ENCODE measurements at regions not wholly inside any gene's neighbourhood (a gene's known extent, or its start where the extent isn't known, plus 50 kb on each side); places are given as distances from the start of the nearest gene placed in this dataset.
"Not testable (repeated sequence)": the region's sequence is repeated elsewhere in the genome, so short reads cannot be mapped to it uniquely, and the experiment has no call there.

DNA sequence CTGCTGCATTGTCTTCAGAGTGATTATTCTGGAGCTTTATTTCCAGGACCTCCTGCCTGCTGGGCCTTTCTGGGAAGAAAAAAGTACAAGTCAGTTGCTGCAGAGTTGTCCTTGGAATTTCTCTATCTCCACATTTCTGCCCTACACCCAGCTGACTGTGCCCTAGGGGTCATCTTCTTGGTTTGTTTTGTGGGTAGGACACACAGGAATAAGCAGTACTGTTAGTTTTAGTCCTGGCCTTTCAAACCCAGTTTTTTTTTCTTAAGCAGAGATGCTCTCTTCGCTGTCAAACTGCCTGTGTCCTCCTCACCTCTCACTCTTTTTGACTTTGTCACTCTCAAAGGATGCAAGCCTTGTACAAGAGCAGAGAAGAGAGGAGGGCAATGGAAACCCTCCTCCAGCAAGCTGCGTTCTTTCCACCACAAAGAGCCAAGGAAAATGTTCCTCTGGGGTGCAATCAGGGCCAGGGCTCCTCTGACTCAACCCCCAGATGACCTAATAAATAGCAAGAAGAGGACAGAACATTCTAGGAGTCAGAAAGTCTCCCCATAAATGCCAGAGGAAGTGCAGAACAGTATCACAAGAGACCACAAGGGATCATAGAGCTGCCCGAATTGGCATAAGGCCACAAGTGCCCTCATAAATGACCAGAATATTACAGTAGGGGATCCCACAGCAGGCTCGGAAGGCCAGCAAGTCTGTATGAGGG lies 186.2 kb downstream of the RCHY1 start:
- ATAC-seq (no peak), DNase-seq (no peak)
- Histone ChIP-seq H3K4me3 (no peak overlapping the region), H3K9me3 (no peaks in the 10 kb centered on the region), H3K27me3 (no peaks in the 10 kb centered on the region), H3K36me3 (no peaks in the 10 kb centered on the region), H3K27ac (no peak overlapping the region), H3K4me1 (no peaks in the 10 kb centered on the region)
- intact Hi-C loops (cut with DNase I): no loop called here
- 29% methylated on average over 2 of the region's 4 CpGs for WGBS (ENCODE audit: insufficient coverage, low coverage, low lambda C conversion rate, missing lambda C conversion rate)
- TF ChIP-seq POLR2A (IDR thresholded peaks at IDR 0.05): no peak
- TF ChIP-seq, protein P1, sequence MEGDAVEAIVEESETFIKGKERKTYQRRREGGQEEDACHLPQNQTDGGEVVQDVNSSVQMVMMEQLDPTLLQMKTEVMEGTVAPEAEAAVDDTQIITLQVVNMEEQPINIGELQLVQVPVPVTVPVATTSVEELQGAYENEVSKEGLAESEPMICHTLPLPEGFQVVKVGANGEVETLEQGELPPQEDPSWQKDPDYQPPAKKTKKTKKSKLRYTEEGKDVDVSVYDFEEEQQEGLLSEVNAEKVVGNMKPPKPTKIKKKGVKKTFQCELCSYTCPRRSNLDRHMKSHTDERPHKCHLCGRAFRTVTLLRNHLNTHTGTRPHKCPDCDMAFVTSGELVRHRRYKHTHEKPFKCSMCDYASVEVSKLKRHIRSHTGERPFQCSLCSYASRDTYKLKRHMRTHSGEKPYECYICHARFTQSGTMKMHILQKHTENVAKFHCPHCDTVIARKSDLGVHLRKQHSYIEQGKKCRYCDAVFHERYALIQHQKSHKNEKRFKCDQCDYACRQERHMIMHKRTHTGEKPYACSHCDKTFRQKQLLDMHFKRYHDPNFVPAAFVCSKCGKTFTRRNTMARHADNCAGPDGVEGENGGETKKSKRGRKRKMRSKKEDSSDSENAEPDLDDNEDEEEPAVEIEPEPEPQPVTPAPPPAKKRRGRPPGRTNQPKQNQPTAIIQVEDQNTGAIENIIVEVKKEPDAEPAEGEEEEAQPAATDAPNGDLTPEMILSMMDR (IDR thresholded peaks at IDR 0.05): no peak

GRCh38 chr4:75325318-75325979 lies 188.8 kb downstream of the RCHY1 start:
- intact Hi-C loops (cut with DNase I): no loop called here
- H3K27ac ChIP-seq: no peak overlapping the region
- 53% methylated on average over 2 of the region's 2 CpGs for WGBS (ENCODE audit: insufficient coverage, low coverage, low lambda C conversion rate, missing lambda C conversion rate)
- TF ChIP-seq, protein P1 (IDR thresholded peaks at IDR 0.05): no peak
- no peak for TF ChIP-seq POLR2A (IDR thresholded peaks at IDR 0.05)
- no peaks in the 10 kb centered on the region for H3K4me1 ChIP-seq
- no peaks in the 10 kb centered on the region for H3K36me3 ChIP-seq
- H3K27me3 ChIP-seq: no peaks in the 10 kb centered on the region
- ATAC-seq (no peak), DNase-seq (no peak)
- H3K9me3 ChIP-seq: no peaks in the 10 kb centered on the region
- no peak overlapping the region for H3K4me3 ChIP-seq

DNA sequence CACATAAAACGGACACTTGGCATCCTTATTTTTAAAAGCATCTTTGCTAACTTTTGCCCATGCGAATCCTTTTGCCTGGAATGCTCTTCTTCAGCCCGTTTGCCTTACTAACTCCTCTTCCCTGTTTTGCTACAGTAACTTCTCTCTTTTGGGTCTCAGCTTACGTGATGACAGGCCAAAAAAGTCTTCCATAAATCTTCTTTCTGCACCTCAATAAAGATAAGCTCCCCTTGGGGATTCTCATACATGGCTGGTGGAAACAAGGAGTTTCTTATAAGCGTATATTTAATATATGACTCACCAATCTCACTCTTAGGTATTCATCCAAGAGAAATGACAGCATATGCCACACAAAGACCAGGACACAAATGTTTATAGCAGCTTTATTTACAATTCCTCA lies 192.7 kb downstream of the RCHY1 start:
- DNase-seq: no peak
- TF ChIP-seq, protein P1 (IDR thresholded peaks at IDR 0.05): no peak
- TF ChIP-seq POLR2A (IDR thresholded peaks at IDR 0.05): no peak
- no peak overlapping the region for H3K27ac ChIP-seq
- no peak for ATAC-seq
- H3K27me3 ChIP-seq: no peaks in the 10 kb centered on the region
- H3K4me3 ChIP-seq: no peak overlapping the region
- H3K4me1 ChIP-seq: no peaks in the 10 kb centered on the region
- H3K36me3 ChIP-seq: no peaks in the 10 kb centered on the region
- WGBS (ENCODE audit: insufficient coverage, low coverage, low lambda C conversion rate, missing lambda C conversion rate): 52% methylated on average over 5 of the region's 5 CpGs
- intact Hi-C loops (cut with DNase I): no loop called here
- H3K9me3 ChIP-seq: no peaks in the 10 kb centered on the region

- not testable (repeated sequence) for H3K27me3 ChIP-seq
- 70% methylated on average over 8 of the region's 10 CpGs for WGBS (ENCODE audit: insufficient coverage, low coverage, low lambda C conversion rate, missing lambda C conversion rate)
Measured at GRCh38 chr4:75317641-75318040, 196.6 kb downstream of the RCHY1 start.

DNA sequence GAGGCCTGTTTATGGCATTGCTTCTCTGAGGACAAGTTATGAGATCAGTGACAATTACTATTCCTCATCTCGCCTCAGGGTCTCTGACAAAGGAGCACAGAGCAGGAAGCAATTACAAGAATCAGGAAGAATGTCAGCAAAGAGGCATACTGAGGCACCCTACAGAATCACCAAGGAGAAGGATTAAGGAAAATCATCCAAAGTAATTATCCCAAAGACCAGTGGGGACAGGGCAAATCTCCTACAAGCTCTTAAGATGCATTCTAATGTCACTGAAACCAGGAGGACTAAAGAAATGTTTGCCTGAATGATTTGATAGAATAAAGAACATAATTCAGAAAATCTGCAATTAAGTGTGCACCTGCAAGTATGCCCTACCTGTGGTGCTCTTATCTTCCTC lies 206.2 kb downstream of the RCHY1 start:
- WGBS (ENCODE audit: insufficient coverage, low coverage, low lambda C conversion rate, missing lambda C conversion rate): 50% methylated on average over 1 of the region's 1 CpG
- Histone ChIP-seq H3K9me3 (no peaks in the 10 kb centered on the region), H3K27ac (no peak overlapping the region), H3K27me3 (no peaks in the 10 kb centered on the region), H3K4me3 (no peak overlapping the region), H3K4me1 (no peaks in the 10 kb centered on the region), H3K36me3 (no peaks in the 10 kb centered on the region)
- DNase-seq (no peak), ATAC-seq (no peak)
- intact Hi-C loops (cut with DNase I): no loop called here
- TF ChIP-seq, protein P1 (IDR thresholded peaks at IDR 0.05): no peak
- no peak for TF ChIP-seq POLR2A (IDR thresholded peaks at IDR 0.05)

More at GRCh38 chr4:75317641-75318040, 196.6 kb downstream of the RCHY1 start:
- H3K4me3 ChIP-seq; H3K36me3 ChIP-seq; ATAC-seq; H3K27ac ChIP-seq; DNase-seq; H3K9me3 ChIP-seq; intact Hi-C loops (cut with DNase I); H3K4me1 ChIP-seq: not testable (repeated sequence)

Data from right lobe of liver (tissue), 6 donors.